Lower leg skin (tissue), 3 donors: ENCODE measurements at regions not wholly inside any gene's neighbourhood (a gene's known extent, or its start where the extent isn't known, plus 50 kb on each side); places are given as distances from the start of the nearest gene placed in this dataset.

Source experiments
- POLR2A ChIP-seq, 2 donors: fragments of 450-650 bp; IDR thresholded peaks; one replicate each; pipeline ENCODE4 v1.6.1; 2016 to 2017; ENCODE audit warnings: antibody characterized with exemption in 2 of 2, mild to moderate bottlenecking in 1 of 2, moderate library complexity in 1 of 2
- TF ChIP-seq, protein P1 (sequence below), 3 donors: fragments of 450-650 bp; IDR thresholded peaks; one replicate each; pipeline ENCODE4 v1.5.1; 2016; ENCODE audit warnings: antibody characterized with exemption in 3 of 3, mild to moderate bottlenecking in 3 of 3, moderate library complexity in 2 of 3

- TF ChIP-seq, protein P1, sequence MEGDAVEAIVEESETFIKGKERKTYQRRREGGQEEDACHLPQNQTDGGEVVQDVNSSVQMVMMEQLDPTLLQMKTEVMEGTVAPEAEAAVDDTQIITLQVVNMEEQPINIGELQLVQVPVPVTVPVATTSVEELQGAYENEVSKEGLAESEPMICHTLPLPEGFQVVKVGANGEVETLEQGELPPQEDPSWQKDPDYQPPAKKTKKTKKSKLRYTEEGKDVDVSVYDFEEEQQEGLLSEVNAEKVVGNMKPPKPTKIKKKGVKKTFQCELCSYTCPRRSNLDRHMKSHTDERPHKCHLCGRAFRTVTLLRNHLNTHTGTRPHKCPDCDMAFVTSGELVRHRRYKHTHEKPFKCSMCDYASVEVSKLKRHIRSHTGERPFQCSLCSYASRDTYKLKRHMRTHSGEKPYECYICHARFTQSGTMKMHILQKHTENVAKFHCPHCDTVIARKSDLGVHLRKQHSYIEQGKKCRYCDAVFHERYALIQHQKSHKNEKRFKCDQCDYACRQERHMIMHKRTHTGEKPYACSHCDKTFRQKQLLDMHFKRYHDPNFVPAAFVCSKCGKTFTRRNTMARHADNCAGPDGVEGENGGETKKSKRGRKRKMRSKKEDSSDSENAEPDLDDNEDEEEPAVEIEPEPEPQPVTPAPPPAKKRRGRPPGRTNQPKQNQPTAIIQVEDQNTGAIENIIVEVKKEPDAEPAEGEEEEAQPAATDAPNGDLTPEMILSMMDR (IDR thresholded peaks at IDR 0.05) = no peak
- no peak for TF ChIP-seq POLR2A (IDR thresholded peaks at IDR 0.05)
Measured at GRCh38 chr11:70836071-70836470, 416.3 kb downstream of the SHANK2 start.
